GM10266 (cell line): ENCODE measurements at regions not wholly inside any gene's neighbourhood (a gene's known extent, or its start where the extent isn't known, plus 50 kb on each side); places are given as distances from the start of the nearest gene placed in this dataset.

Experiments used
- DNase-seq: peaks from one replicate; pipeline ENCODE4 v3.0.0; 2012; ENCODE audit errors: extremely low spot score
- CTCF ChIP-seq: IDR thresholded peaks from 2 replicates; pipeline ENCODE4 v1.5.1; 2012; ENCODE audit warnings: mild to moderate bottlenecking, low read depth; ENCODE audit not compliant: control insufficient read depth, insufficient read depth; ENCODE audit errors: missing control alignments

DNA sequence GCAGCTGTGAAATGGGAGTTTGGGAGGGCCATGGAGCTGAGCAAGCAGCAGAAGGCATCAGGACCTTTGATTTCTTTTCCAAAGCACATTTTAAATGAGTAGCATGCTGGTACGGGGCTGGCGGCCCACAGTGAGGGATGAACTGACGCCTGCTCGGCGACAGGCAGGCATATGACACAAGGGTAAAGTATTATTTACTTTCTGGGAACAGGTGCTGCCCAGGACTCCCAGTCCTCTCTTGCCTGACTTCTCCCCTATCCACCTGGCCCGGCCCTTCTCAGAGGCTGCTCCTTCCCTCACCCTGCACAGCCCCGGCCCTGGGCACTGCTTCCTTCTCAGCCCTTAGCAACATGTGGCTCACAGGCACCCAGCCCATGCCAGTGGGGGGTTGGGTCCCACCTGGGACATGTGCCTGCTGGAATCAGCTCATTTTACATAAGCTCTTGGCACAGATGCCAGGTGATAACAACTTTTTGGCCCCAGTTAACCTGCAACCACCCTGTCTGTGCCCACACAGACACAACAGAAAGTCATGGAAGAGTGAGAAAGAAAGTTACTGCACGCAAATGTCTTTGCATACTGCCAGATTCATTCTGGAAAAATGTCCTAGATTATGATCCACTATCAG is 112.3 kb upstream of the GADD45A start:
- no peak for DNase-seq

DNA sequence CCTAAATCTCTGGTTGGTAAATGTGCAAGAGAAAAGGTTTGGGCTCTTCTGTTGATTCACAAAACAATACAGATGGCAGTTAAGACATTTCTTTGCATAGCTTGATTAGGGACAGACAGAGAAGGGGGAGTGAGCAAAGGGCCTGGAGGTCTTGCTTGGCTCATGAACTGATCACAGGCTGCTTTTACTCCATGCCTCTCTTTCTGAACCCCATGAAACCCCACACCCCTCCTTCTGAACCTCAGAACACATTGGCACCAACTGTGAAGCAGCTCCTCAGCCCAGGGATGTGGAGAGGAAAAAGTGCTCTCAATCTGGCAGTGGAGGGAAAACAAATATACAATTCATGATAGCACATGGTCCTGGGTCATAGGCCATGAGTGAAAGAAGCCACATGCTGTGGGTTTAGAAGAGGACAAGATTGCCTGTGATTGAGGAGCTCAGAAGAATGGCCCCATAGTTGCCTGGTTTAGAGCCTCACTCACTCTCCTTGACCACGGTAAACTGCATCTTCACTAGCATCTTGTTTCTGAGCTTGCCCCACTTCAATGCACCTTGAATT is 111.6 kb upstream of the GADD45A start:
- DNase-seq, result no peak
- TF ChIP-seq CTCF, result no peak

More for the DNA sequence above, 112.3 kb upstream of the GADD45A start:
- no peak for TF ChIP-seq CTCF

DNA sequence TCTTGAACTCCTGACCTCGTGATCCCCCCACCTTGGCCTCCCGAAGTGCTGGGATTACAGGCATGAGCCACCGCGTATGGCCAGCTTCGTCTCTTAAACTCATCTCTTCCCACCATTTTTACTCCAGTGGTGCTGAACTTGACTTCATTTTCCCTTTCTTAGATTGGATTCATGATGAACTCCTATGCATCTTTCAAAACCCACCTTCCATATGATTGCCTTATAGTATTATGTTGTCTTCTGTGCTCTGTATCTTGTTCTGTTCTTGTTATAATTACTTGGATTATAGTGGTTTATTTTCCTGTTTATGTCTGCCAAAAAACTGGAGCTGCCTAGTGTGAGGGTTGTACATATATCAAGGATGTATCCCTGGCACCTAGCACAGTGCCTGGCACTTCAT is 110.8 kb upstream of the GADD45A start:
- no peak for DNase-seq
- TF ChIP-seq CTCF, result no peak

DNA sequence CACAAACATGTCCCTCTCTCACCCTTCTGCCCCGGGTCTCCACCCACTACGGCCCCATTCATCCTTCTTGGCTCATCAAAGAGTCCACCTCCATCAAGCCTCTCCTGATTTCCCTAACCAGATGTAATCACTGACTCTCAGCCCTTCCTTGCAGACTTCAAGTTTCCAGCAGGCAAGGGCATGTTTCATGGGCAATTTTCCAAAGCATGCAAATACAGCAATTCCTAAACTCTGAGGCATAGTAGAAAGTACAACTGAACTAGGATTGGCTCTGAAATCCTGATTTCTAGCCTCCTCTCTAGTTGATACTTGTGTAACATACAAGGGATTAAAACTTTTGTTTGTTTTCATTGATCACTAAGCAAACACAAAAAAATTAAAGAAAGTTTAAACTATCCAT is 109.1 kb upstream of the GADD45A start:
- no peak for TF ChIP-seq CTCF
- no peak for DNase-seq

- no peak for TF ChIP-seq CTCF
- DNase-seq, result no peak
These were observed 108.5 kb upstream of the GADD45A start for GRCh38 chr1:67576474-67576873.

- DNase-seq, result no peak
- TF ChIP-seq CTCF, result no peak
These were observed 107.4 kb upstream of the GADD45A start for GRCh38 chr1:67577646-67578045.

- TF ChIP-seq CTCF, result no peak
- no peak for DNase-seq
These were observed 106.5 kb upstream of the GADD45A start for GRCh38 chr1:67578397-67579020.
